Astrocyte (in vitro differentiated cells and primary cell): ENCODE measurements at regions not wholly inside any gene's neighbourhood (a gene's known extent, or its start where the extent isn't known, plus 50 kb on each side); places are given as distances from the start of the nearest gene placed in this dataset.

Source experiments
- EZH2 ChIP-seq: IDR thresholded peaks from 2 replicates; pipeline ENCODE4 v1.6.1; 2012; ENCODE audit warnings: mild to moderate bottlenecking, low read length, inconsistent platforms; ENCODE audit not compliant: insufficient read depth
- TF ChIP-seq, protein P1 (sequence below): IDR thresholded peaks from 2 replicates; pipeline ENCODE4 v1.5.1; 2011; ENCODE audit warnings: low read depth, mild to moderate bottlenecking, inconsistent platforms, low read length, moderate library complexity; ENCODE audit not compliant: insufficient read depth

GRCh38 chr18:34576622-34577021, 133.5 kb upstream of the DTNA start:
- TF ChIP-seq, protein P1, sequence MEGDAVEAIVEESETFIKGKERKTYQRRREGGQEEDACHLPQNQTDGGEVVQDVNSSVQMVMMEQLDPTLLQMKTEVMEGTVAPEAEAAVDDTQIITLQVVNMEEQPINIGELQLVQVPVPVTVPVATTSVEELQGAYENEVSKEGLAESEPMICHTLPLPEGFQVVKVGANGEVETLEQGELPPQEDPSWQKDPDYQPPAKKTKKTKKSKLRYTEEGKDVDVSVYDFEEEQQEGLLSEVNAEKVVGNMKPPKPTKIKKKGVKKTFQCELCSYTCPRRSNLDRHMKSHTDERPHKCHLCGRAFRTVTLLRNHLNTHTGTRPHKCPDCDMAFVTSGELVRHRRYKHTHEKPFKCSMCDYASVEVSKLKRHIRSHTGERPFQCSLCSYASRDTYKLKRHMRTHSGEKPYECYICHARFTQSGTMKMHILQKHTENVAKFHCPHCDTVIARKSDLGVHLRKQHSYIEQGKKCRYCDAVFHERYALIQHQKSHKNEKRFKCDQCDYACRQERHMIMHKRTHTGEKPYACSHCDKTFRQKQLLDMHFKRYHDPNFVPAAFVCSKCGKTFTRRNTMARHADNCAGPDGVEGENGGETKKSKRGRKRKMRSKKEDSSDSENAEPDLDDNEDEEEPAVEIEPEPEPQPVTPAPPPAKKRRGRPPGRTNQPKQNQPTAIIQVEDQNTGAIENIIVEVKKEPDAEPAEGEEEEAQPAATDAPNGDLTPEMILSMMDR: no peak
- TF ChIP-seq EZH2: no peak
